Chondrocyte (in vitro differentiated cells): ENCODE measurements at regions not wholly inside any gene's neighbourhood (a gene's known extent, or its start where the extent isn't known, plus 50 kb on each side); places are given as distances from the start of the nearest gene placed in this dataset.

ENCODE experiments used
- DNase-seq: peaks from one replicate; pipeline ENCODE4 v3.0.0; 2021; ENCODE audit warnings: mixed read lengths, low spot score
- H3K27ac Mint-ChIP-seq: one replicate; pipeline ENCODE4 v1.8.0; 2021; ENCODE audit warnings: mild to moderate bottlenecking, moderate library complexity, mixed read lengths; ENCODE audit not compliant: unreplicated experiment
- H3K27me3 Mint-ChIP-seq: 2 replicates; pipeline ENCODE4 v1.8.0; 2021; ENCODE audit warnings: low read depth, mixed read lengths
- H3K36me3 Mint-ChIP-seq: 2 replicates; pipeline ENCODE4 v1.8.0; 2021; ENCODE audit warnings: low read depth, mixed read lengths
- H3K4me1 Mint-ChIP-seq: 2 replicates; pipeline ENCODE4 v1.8.0; 2021; ENCODE audit warnings: low read depth, mild to moderate bottlenecking, mixed read lengths
- H3K4me3 Mint-ChIP-seq: one replicate; pipeline ENCODE4 v1.8.0; 2021; ENCODE audit warnings: mild to moderate bottlenecking, moderate library complexity, mixed read lengths; ENCODE audit not compliant: unreplicated experiment
- H3K9me3 Mint-ChIP-seq: 2 replicates; pipeline ENCODE4 v1.8.0; 2021; ENCODE audit warnings: low read depth, mixed read lengths
- TF ChIP-seq, protein P1 (sequence below): fragments of 200-600 bp; sonication (generic); IDR thresholded peaks from 2 replicates; pipeline ENCODE4 v1.5.0; 2021; ENCODE audit warnings: antibody characterized with exemption, mild to moderate bottlenecking, moderate library complexity

DNA sequence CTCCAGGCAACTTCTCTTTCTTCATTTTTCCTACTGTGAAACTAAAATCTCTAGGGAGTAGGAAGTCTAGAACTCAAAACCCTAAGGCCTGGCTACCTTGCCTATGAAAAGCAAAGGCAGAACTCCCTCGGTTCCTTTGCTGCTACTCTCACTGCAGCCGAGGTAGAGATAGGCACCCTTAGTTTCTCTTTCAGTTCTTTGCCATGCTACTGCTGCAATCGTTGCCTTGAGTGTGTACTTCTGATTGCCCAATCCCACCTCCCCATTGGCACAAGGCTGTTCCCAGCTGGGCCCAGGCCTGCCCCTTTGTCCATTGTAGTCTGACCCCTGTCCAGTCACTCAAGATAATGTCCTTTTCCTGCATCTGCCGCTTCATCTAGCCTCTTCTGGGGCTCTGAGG is 92.3 kb upstream of the MRPS22 start:
- peaks cover 33% of the 10 kb centered on the region for H3K27me3 Mint-ChIP-seq
- no peaks in the 10 kb centered on the region for H3K9me3 Mint-ChIP-seq
- H3K4me3 Mint-ChIP-seq = no peak overlapping the region
- no peaks in the 10 kb centered on the region for H3K4me1 Mint-ChIP-seq
- DNase-seq = no peak
- TF ChIP-seq, protein P1, sequence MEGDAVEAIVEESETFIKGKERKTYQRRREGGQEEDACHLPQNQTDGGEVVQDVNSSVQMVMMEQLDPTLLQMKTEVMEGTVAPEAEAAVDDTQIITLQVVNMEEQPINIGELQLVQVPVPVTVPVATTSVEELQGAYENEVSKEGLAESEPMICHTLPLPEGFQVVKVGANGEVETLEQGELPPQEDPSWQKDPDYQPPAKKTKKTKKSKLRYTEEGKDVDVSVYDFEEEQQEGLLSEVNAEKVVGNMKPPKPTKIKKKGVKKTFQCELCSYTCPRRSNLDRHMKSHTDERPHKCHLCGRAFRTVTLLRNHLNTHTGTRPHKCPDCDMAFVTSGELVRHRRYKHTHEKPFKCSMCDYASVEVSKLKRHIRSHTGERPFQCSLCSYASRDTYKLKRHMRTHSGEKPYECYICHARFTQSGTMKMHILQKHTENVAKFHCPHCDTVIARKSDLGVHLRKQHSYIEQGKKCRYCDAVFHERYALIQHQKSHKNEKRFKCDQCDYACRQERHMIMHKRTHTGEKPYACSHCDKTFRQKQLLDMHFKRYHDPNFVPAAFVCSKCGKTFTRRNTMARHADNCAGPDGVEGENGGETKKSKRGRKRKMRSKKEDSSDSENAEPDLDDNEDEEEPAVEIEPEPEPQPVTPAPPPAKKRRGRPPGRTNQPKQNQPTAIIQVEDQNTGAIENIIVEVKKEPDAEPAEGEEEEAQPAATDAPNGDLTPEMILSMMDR = no peak
- H3K36me3 Mint-ChIP-seq = no peaks in the 10 kb centered on the region
- H3K27ac Mint-ChIP-seq = no peak overlapping the region

GRCh38 chr3:139252719-139253118 is 91.1 kb upstream of the MRPS22 start:
- H3K27ac Mint-ChIP-seq = no peak overlapping the region
- peaks cover 29% of the 10 kb centered on the region for H3K27me3 Mint-ChIP-seq
- no peak overlapping the region for H3K4me3 Mint-ChIP-seq
- no peaks in the 10 kb centered on the region for H3K9me3 Mint-ChIP-seq
- no peaks in the 10 kb centered on the region for H3K4me1 Mint-ChIP-seq
- TF ChIP-seq, protein P1 = no peak
- no peaks in the 10 kb centered on the region for H3K36me3 Mint-ChIP-seq
- DNase-seq = no peak

DNA sequence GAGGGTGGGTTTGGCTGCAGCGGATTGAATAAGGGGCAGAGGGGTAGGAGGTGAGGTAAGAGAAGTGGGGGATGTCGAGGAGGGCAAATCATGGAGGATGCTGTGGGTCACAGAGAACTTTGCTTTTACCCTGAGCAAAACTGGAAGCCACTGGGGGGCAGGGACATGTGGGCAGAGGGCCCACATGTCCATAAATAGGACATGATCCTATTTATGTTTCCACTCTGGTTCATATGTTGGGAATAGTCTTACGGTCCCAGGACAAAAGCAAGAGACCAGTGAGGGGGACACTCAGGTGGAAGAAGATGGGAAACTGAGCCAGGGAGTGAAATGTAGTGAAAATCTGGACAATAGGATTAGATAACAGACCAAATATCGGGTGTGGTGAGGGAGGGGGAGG is 85.5 kb upstream of the MRPS22 start:
- peaks cover 42% of the 10 kb centered on the region for H3K27me3 Mint-ChIP-seq
- no peaks in the 10 kb centered on the region for H3K9me3 Mint-ChIP-seq
- H3K27ac Mint-ChIP-seq = no peak overlapping the region
- no peak for DNase-seq
- TF ChIP-seq, protein P1 = no peak
- no peaks in the 10 kb centered on the region for H3K4me1 Mint-ChIP-seq
- no peaks in the 10 kb centered on the region for H3K36me3 Mint-ChIP-seq
- no peak overlapping the region for H3K4me3 Mint-ChIP-seq

GRCh38 chr3:139259398-139259797 is 84.4 kb upstream of the MRPS22 start:
- TF ChIP-seq, protein P1 = no peak
- no peaks in the 10 kb centered on the region for H3K9me3 Mint-ChIP-seq
- no peaks in the 10 kb centered on the region for H3K36me3 Mint-ChIP-seq
- no peaks in the 10 kb centered on the region for H3K4me1 Mint-ChIP-seq
- H3K27ac Mint-ChIP-seq = no peak overlapping the region
- DNase-seq = no peak
- H3K27me3 Mint-ChIP-seq = peaks cover 37% of the 10 kb centered on the region
- no peak overlapping the region for H3K4me3 Mint-ChIP-seq

DNA sequence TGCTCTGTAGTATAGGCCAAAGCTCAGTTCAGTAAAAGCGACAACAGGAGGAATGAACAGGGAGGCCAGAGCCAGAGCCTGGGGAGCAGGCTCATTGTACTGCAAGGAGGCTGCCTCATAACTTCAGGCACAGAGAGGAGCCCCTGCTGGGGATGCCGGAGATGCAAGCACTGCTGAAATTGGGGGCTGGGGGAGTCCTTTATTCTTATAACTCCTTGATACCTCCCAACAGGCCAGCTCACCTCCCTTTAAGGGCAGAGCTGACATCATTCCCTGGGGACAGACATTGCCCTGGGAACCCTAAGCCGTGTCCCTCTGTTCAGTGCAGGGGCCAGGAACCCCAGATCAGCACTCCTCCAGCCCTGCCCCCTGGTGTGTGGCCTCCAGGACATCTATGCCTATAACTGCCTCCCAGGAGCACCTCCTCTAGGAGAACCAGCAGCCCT is 83.8 kb upstream of the MRPS22 start:
- Mint-ChIP-seq H3K27me3 (peaks cover 39% of the 10 kb centered on the region), H3K4me3 (no peak overlapping the region), H3K36me3 (no peaks in the 10 kb centered on the region), H3K4me1 (no peaks in the 10 kb centered on the region), H3K9me3 (no peaks in the 10 kb centered on the region), H3K27ac (no peak overlapping the region)
- TF ChIP-seq, protein P1 = no peak
- DNase-seq = no peak
